ENCODE measurements at regions not wholly inside any gene's neighbourhood (a gene's known extent, or its start where the extent isn't known, plus 50 kb on each side); places are given as distances from the start of the nearest gene placed in this dataset.
"Not testable (repeated sequence)": the region's sequence is repeated elsewhere in the genome, so short reads cannot be mapped to it uniquely, and the experiment has no call there.

GRCh38 chr3:13228584-13228983 lies 155.4 kb upstream of the IQSEC1 start:
- no peaks in the 10 kb centered on the region for H3K36me3 ChIP-seq (ENCODE audit: control insufficient read depth in 5 of 5, insufficient read depth in 5 of 5, low read length in 5 of 5)
- no peak overlapping the region for H3K4me3 ChIP-seq (ENCODE audit: low read depth in 1 of 5, low read length in 5 of 5)
- peaks cover 0 to 7% (median 3%) of the 10 kb centered on the region in 5 donors for H3K27me3 ChIP-seq (ENCODE audit: control insufficient read depth in 5 of 5, insufficient read depth in 4 of 5, low read length in 5 of 5)
- no peak overlapping the region for H3K9ac ChIP-seq (ENCODE audit: low read length in 5 of 5)
- H3K4me1 ChIP-seq (ENCODE audit: control insufficient read depth in 5 of 5, insufficient read depth in 5 of 5, low read length in 5 of 5): peaks cover 0 to 12% (median 5%) of the 10 kb centered on the region in 5 donors
- H3K9me3 ChIP-seq (ENCODE audit: control insufficient read depth in 5 of 5, low read length in 5 of 5): no peaks in the 10 kb centered on the region
- no peak overlapping the region for H3K27ac ChIP-seq (ENCODE audit: low read depth, low read length)

DNA sequence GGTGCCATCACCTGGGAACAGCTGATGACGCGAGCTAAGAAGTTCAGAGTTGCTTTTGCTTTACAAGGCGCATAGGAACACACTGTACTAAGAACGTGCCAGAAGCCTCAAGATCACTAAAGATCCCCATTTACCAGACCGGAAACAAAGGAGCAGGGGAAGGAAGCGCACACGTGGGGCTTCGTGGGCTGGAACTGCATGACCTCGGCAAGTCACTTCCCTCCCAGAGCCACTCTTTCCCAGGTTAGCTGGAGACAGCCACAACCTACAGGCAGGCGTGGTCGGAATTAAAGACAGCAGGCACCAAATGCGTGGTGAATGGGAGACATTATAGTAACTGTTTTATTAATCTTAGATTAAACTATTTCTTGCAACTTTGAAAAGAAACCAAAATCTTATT lies 154.9 kb upstream of the IQSEC1 start:
- not testable (repeated sequence) for H3K9me3 ChIP-seq (ENCODE audit: control insufficient read depth in 5 of 5, low read length in 5 of 5); H3K4me3 ChIP-seq (ENCODE audit: low read depth in 1 of 5, low read length in 5 of 5); H3K9ac ChIP-seq (ENCODE audit: low read length in 5 of 5); H3K36me3 ChIP-seq (ENCODE audit: control insufficient read depth in 5 of 5, insufficient read depth in 5 of 5, low read length in 5 of 5); H3K27ac ChIP-seq (ENCODE audit: low read depth, low read length); H3K27me3 ChIP-seq (ENCODE audit: control insufficient read depth in 5 of 5, insufficient read depth in 4 of 5, low read length in 5 of 5)
- H3K4me1 ChIP-seq (ENCODE audit: control insufficient read depth in 5 of 5, insufficient read depth in 5 of 5, low read length in 5 of 5): peaks cover 0 to 14% (median 5%) of the 10 kb centered on the region in 5 donors

GRCh38 chr3:13227315-13228165 lies 154.3 kb upstream of the IQSEC1 start:
- Histone ChIP-seq H3K27ac (ENCODE audit: low read depth, low read length) (no peak overlapping the region), H3K9ac (ENCODE audit: low read length in 5 of 5) (no peak overlapping the region), H3K27me3 (ENCODE audit: control insufficient read depth in 5 of 5, insufficient read depth in 4 of 5, low read length in 5 of 5) (peaks cover 0 to 4% (median 0%) of the 10 kb centered on the region in 5 donors), H3K36me3 (ENCODE audit: control insufficient read depth in 5 of 5, insufficient read depth in 5 of 5, low read length in 5 of 5) (no peaks in the 10 kb centered on the region), H3K9me3 (ENCODE audit: control insufficient read depth in 5 of 5, low read length in 5 of 5) (no peaks in the 10 kb centered on the region), H3K4me3 (ENCODE audit: low read depth in 1 of 5, low read length in 5 of 5) (no peak overlapping the region), H3K4me1 (ENCODE audit: control insufficient read depth in 5 of 5, insufficient read depth in 5 of 5, low read length in 5 of 5) (peaks cover 0 to 14% (median 5%) of the 10 kb centered on the region in 5 donors)

GRCh38 chr3:13224967-13225366 lies 151.7 kb upstream of the IQSEC1 start:
- Histone ChIP-seq H3K27ac (ENCODE audit: low read depth, low read length) (no peak overlapping the region), H3K9me3 (ENCODE audit: control insufficient read depth in 5 of 5, low read length in 5 of 5) (no peaks in the 10 kb centered on the region)

DNA sequence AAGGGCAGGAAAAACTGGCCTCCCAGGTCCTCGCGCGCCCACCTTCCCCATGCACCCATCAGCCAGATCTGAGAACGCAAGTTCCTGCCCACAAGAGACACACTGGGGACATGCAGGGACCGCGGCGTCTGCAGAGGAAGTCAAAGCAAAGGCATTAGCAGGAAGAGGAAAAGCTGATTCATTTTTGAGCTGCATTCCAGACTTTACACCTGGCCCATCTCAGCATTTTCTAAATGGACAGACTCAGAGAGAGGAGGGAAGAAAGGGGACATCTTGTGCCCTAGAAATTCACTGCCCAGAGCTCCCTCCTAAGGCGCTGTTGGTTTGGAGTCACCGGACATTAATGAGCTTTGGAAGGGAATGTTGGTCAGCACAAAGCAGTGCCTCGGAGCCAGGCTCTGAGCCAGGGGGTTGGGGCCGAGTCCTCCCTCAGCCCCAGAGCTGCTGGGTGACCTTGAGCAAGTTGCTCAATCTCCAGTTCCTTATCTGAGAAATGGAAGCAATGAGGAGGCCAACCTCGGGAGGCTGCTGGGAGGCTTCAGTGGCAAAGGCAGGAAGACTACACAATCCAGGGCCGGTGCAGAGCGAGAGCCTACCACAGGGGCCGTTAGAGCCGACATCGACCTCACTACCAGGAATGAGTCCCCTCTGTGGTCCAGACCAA lies 150.5 kb upstream of the IQSEC1 start:
- no peak overlapping the region for H3K27ac ChIP-seq (ENCODE audit: low read depth, low read length)
- H3K27me3 ChIP-seq (ENCODE audit: control insufficient read depth in 5 of 5, insufficient read depth in 4 of 5, low read length in 5 of 5): no peaks in the 10 kb centered on the region
- H3K9me3 ChIP-seq (ENCODE audit: control insufficient read depth in 5 of 5, low read length in 5 of 5): no peaks in the 10 kb centered on the region
- no peaks in the 10 kb centered on the region for H3K36me3 ChIP-seq (ENCODE audit: control insufficient read depth in 5 of 5, insufficient read depth in 5 of 5, low read length in 5 of 5)
- no peak overlapping the region for H3K4me3 ChIP-seq (ENCODE audit: low read depth in 1 of 5, low read length in 5 of 5)
- peaks cover 0 to 14% (median 5%) of the 10 kb centered on the region in 5 donors for H3K4me1 ChIP-seq (ENCODE audit: control insufficient read depth in 5 of 5, insufficient read depth in 5 of 5, low read length in 5 of 5)
- H3K9ac ChIP-seq (ENCODE audit: low read length in 5 of 5): no peak overlapping the region

More at GRCh38 chr3:13224967-13225366, 151.7 kb upstream of the IQSEC1 start:
- Histone ChIP-seq H3K4me3 (ENCODE audit: low read depth in 1 of 5, low read length in 5 of 5) (no peak overlapping the region), H3K27me3 (ENCODE audit: control insufficient read depth in 5 of 5, insufficient read depth in 4 of 5, low read length in 5 of 5) (no peaks in the 10 kb centered on the region), H3K36me3 (ENCODE audit: control insufficient read depth in 5 of 5, insufficient read depth in 5 of 5, low read length in 5 of 5) (no peaks in the 10 kb centered on the region), H3K9ac (ENCODE audit: low read length in 5 of 5) (no peak overlapping the region), H3K4me1 (ENCODE audit: control insufficient read depth in 5 of 5, insufficient read depth in 5 of 5, low read length in 5 of 5) (peaks cover 0 to 14% (median 5%) of the 10 kb centered on the region in 5 donors)

- no peak overlapping the region for H3K27ac ChIP-seq (ENCODE audit: low read depth, low read length)
Observed at GRCh38 chr3:13222891-13223573, 149.8 kb upstream of the IQSEC1 start.

DNA sequence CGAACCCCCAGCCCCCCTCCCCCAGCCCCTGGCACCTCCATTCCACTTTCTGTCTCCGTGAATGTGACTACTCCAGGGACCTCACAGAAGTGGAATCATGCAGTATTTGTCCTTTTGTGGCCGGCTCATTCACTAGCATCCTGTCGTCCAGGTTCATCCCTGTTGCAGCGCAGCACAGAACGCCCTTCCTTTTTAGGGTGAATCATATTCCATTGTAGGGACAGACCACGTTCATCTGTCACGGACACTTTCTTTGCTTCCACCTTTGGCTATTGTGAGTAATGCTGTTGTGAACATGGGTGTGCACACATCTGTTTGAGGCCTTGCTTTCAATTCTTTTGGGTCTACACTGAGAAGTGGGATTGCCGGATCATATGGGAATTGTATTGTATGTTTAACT lies 148.9 kb upstream of the IQSEC1 start:
- Histone ChIP-seq H3K27me3 (ENCODE audit: control insufficient read depth in 5 of 5, insufficient read depth in 4 of 5, low read length in 5 of 5) (no peaks in the 10 kb centered on the region), H3K4me1 (ENCODE audit: control insufficient read depth in 5 of 5, insufficient read depth in 5 of 5, low read length in 5 of 5) (peaks cover 0 to 7% (median 5%) of the 10 kb centered on the region in 5 donors), H3K4me3 (ENCODE audit: low read depth in 1 of 5, low read length in 5 of 5) (no peak overlapping the region), H3K9me3 (ENCODE audit: control insufficient read depth in 5 of 5, low read length in 5 of 5) (no peaks in the 10 kb centered on the region), H3K36me3 (ENCODE audit: control insufficient read depth in 5 of 5, insufficient read depth in 5 of 5, low read length in 5 of 5) (no peaks in the 10 kb centered on the region), H3K27ac (ENCODE audit: low read depth, low read length) (no peak overlapping the region), H3K9ac (ENCODE audit: low read length in 5 of 5) (no peak overlapping the region)

More at GRCh38 chr3:13222891-13223573, 149.8 kb upstream of the IQSEC1 start:
- no peaks in the 10 kb centered on the region for H3K9me3 ChIP-seq (ENCODE audit: control insufficient read depth in 5 of 5, low read length in 5 of 5)
- H3K27me3 ChIP-seq (ENCODE audit: control insufficient read depth in 5 of 5, insufficient read depth in 4 of 5, low read length in 5 of 5): no peaks in the 10 kb centered on the region
- no peak overlapping the region for H3K9ac ChIP-seq (ENCODE audit: low read length in 5 of 5)
- H3K4me3 ChIP-seq (ENCODE audit: low read depth in 1 of 5, low read length in 5 of 5): no peak overlapping the region
- no peaks in the 10 kb centered on the region for H3K36me3 ChIP-seq (ENCODE audit: control insufficient read depth in 5 of 5, insufficient read depth in 5 of 5, low read length in 5 of 5)
- peaks cover 0 to 12% (median 5%) of the 10 kb centered on the region in 5 donors for H3K4me1 ChIP-seq (ENCODE audit: control insufficient read depth in 5 of 5, insufficient read depth in 5 of 5, low read length in 5 of 5)

GRCh38 chr3:13221491-13222061 lies 148.3 kb upstream of the IQSEC1 start:
- no peak overlapping the region for H3K27ac ChIP-seq (ENCODE audit: low read depth, low read length)
- H3K36me3 ChIP-seq (ENCODE audit: control insufficient read depth in 5 of 5, insufficient read depth in 5 of 5, low read length in 5 of 5): no peaks in the 10 kb centered on the region
- H3K4me1 ChIP-seq (ENCODE audit: control insufficient read depth in 5 of 5, insufficient read depth in 5 of 5, low read length in 5 of 5): peaks cover 0 to 7% (median 5%) of the 10 kb centered on the region in 5 donors
- no peak overlapping the region for H3K9ac ChIP-seq (ENCODE audit: low read length in 5 of 5)
- no peaks in the 10 kb centered on the region for H3K9me3 ChIP-seq (ENCODE audit: control insufficient read depth in 5 of 5, low read length in 5 of 5)
- H3K27me3 ChIP-seq (ENCODE audit: control insufficient read depth in 5 of 5, insufficient read depth in 4 of 5, low read length in 5 of 5): no peaks in the 10 kb centered on the region
- H3K4me3 ChIP-seq (ENCODE audit: low read depth in 1 of 5, low read length in 5 of 5): no peak overlapping the region

DNA sequence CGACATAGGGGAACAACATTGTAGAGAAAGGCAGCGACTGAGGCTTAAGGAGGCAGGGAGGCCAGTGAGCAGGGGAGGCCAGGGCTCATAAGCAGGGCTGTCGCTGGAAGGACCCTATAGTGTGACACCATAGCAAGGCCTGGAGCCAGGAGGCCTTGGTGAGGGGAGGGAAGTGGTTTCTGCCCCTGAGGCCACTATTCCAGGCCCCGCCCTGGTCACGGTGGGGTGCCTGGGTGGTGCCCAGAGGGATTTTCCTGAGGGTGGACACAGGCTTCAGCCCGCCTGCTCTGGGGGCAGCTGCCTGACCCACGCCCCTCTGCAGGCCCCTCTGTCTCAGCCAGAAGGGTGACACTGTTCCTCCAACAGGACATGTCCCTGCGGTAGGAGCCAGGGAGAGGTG lies 147.8 kb upstream of the IQSEC1 start:
- peaks cover 2 to 13% (median 10%) of the 10 kb centered on the region in 5 donors for H3K4me1 ChIP-seq (ENCODE audit: control insufficient read depth in 5 of 5, insufficient read depth in 5 of 5, low read length in 5 of 5)
- H3K4me3 ChIP-seq (ENCODE audit: low read depth in 1 of 5, low read length in 5 of 5): no peak overlapping the region
- peaks cover 0 to 2% (median 0%) of the 10 kb centered on the region in 5 donors for H3K27me3 ChIP-seq (ENCODE audit: control insufficient read depth in 5 of 5, insufficient read depth in 4 of 5, low read length in 5 of 5)
- no peaks in the 10 kb centered on the region for H3K9me3 ChIP-seq (ENCODE audit: control insufficient read depth in 5 of 5, low read length in 5 of 5)
- H3K27ac ChIP-seq (ENCODE audit: low read depth, low read length): no peak overlapping the region
- H3K36me3 ChIP-seq (ENCODE audit: control insufficient read depth in 5 of 5, insufficient read depth in 5 of 5, low read length in 5 of 5): no peaks in the 10 kb centered on the region
- H3K9ac ChIP-seq (ENCODE audit: low read length in 5 of 5): no peak overlapping the region
